ENCODE measurements at regions not wholly inside any gene's neighbourhood (a gene's known extent, or its start where the extent isn't known, plus 50 kb on each side); places are given as distances from the start of the nearest gene placed in this dataset.

DNA sequence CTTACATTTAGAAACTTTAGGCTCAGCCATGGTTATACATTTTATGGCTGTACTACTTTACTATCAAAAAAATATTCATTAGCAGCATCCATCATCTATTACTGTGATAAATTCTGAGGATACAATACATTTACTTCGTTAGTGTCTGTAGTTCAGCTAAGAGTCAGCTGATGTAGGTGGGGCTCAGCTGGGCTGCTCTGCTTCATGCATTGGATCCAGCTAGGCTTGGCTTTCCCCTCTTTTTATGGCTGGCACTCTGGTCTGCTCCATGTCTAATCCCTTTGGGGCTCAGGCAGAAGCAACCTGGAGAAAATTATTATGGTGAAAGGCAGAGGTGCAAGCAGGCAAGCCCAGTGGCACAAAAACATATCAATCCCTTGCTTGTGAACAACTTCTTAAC, 930.1 kb upstream of the NR2F2 start:
- TF ChIP-seq NFIC (IDR thresholded peaks at IDR 0.05; ENCODE audit: borderline replicate concordance) (no peak), SMC3 (IDR thresholded peaks at IDR 0.05; ENCODE audit: low read depth, low read length) (no peak), TAF1 (IDR thresholded peaks at IDR 0.05; ENCODE audit: borderline replicate concordance, low read depth, low read length) (no peak), POLR2AphosphoS5 (IDR thresholded peaks at IDR 0.05; ENCODE audit: low read depth, low read length) (no peak), NRF1 (IDR thresholded peaks at IDR 0.05; ENCODE audit: low read depth, low read length) (no peak), MXI1 (IDR thresholded peaks at IDR 0.05; ENCODE audit: low read depth, low read length) (no peak), EP300 (IDR thresholded peaks at IDR 0.05; ENCODE audit: borderline replicate concordance in 1 of 2, low read depth in 1 of 2, low read length in 1 of 2) (no peak), RXRA (IDR thresholded peaks at IDR 0.05; ENCODE audit: borderline replicate concordance, low read depth) (no peak), RAD21 (IDR thresholded peaks at IDR 0.05; ENCODE audit: low read length) (no peak), SIN3A (IDR thresholded peaks at IDR 0.05; ENCODE audit: borderline replicate concordance, low read depth, low read length) (no peak), FOXJ3 (CRISPR knock-in tag; IDR thresholded peaks at IDR 0.05) (no peak), JUND (IDR thresholded peaks at IDR 0.05) (no peak)
- TF ChIP-seq, protein P1, sequence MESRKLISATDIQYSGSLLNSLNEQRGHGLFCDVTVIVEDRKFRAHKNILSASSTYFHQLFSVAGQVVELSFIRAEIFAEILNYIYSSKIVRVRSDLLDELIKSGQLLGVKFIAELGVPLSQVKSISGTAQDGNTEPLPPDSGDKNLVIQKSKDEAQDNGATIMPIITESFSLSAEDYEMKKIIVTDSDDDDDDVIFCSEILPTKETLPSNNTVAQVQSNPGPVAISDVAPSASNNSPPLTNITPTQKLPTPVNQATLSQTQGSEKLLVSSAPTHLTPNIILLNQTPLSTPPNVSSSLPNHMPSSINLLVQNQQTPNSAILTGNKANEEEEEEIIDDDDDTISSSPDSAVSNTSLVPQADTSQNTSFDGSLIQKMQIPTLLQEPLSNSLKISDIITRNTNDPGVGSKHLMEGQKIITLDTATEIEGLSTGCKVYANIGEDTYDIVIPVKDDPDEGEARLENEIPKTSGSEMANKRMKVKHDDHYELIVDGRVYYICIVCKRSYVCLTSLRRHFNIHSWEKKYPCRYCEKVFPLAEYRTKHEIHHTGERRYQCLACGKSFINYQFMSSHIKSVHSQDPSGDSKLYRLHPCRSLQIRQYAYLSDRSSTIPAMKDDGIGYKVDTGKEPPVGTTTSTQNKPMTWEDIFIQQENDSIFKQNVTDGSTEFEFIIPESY (IDR thresholded peaks at IDR 0.05; ENCODE audit: borderline replicate concordance, low read depth), result no peak
- no peaks in the 10 kb centered on the region for H3K27me3 ChIP-seq (ENCODE audit: insufficient read depth)

DNA sequence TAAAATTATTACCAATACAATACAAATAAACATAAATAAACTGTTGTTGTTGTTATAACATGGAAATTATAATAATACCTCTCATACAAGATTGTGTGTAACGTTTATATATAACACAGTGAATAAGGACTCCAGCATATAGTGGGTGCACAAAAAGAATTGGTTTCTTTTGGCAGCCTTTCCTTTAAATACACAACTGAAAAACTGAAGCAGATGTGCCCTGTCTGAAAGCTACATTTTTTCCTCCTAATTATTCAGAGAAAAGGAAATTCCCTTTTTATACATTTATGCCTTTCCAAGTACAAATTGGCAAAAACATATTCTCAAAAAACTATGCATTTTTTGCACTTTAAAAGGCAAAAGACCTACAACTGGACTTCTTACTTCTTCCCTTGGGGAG, 928.9 kb upstream of the NR2F2 start:
- Histone ChIP-seq H3K36me3 (replicated peaks in 1 of 2; ENCODE audit: control insufficient read depth in 1 of 2, insufficient read depth in 2 of 2, low read length in 1 of 2) (no peaks in the 10 kb centered on the region), H3K27me3 (ENCODE audit: insufficient read depth) (no peaks in the 10 kb centered on the region), H3K9me3 (no peaks in the 10 kb centered on the region), H3F3A (replicated peaks; ENCODE audit: insufficient read depth) (no peaks in the 10 kb centered on the region), H3K4me2 (no peak overlapping the region), H2AFZ (ENCODE audit: low read depth) (no peak overlapping the region), H3K4me1 (ENCODE audit: control insufficient read depth in 1 of 2, insufficient read depth in 2 of 2, low read depth in 1 of 2, low read length in 1 of 2) (no peaks in the 10 kb centered on the region), H3K9ac (no peak overlapping the region), H3K9me2 (no peaks in the 10 kb centered on the region), H3K27ac (ENCODE audit: low read depth in 2 of 2, low read length in 1 of 2) (no peak overlapping the region), H4K20me1 (ENCODE audit: insufficient read depth) (no peaks in the 10 kb centered on the region), H3K79me2 (ENCODE audit: insufficient read depth) (no peaks in the 10 kb centered on the region), H3K4me3 (ENCODE audit: low read depth in 2 of 2, low read length in 1 of 2) (no peak overlapping the region)
- no peak for DNase-seq
- ChIA-PET CTCF (no interaction called here), POLR2A (no interaction called here)
- WGBS (ENCODE audit: low lambda C conversion rate), result 0% methylated on average over 1 of the region's 1 CpG
- no peak for TF ChIP-seq RFX5 (IDR thresholded peaks at IDR 0.05; ENCODE audit: low read length)
- no peak for TF ChIP-seq GABPA (IDR thresholded peaks at IDR 0.05; ENCODE audit: low read depth)
- no peak for TF ChIP-seq NRF1 (IDR thresholded peaks at IDR 0.05; ENCODE audit: low read depth, low read length)
- TF ChIP-seq, protein P1 (IDR thresholded peaks at IDR 0.05; ENCODE audit: borderline replicate concordance, low read depth), result no peak
- TF ChIP-seq TEAD4 (IDR thresholded peaks at IDR 0.05; ENCODE audit: borderline replicate concordance, insufficient read depth), result no peak
- no peak for TF ChIP-seq GATA2 (CRISPR knock-in tag; IDR thresholded peaks at IDR 0.05)
- TF ChIP-seq FOSL2 (IDR thresholded peaks at IDR 0.05; ENCODE audit: borderline replicate concordance, low read depth), result no peak
- no peak for TF ChIP-seq EP300 (IDR thresholded peaks at IDR 0.05; ENCODE audit: borderline replicate concordance in 1 of 2, low read depth in 1 of 2, low read length in 1 of 2)
- no peak for TF ChIP-seq RAD21 (IDR thresholded peaks at IDR 0.05; ENCODE audit: low read length)
- TF ChIP-seq, protein P2, sequence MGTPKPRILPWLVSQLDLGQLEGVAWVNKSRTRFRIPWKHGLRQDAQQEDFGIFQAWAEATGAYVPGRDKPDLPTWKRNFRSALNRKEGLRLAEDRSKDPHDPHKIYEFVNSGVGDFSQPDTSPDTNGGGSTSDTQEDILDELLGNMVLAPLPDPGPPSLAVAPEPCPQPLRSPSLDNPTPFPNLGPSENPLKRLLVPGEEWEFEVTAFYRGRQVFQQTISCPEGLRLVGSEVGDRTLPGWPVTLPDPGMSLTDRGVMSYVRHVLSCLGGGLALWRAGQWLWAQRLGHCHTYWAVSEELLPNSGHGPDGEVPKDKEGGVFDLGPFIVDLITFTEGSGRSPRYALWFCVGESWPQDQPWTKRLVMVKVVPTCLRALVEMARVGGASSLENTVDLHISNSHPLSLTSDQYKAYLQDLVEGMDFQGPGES (IDR thresholded peaks at IDR 0.05; ENCODE audit: low read depth, low read length), result no peak
- TF ChIP-seq, protein P3, sequence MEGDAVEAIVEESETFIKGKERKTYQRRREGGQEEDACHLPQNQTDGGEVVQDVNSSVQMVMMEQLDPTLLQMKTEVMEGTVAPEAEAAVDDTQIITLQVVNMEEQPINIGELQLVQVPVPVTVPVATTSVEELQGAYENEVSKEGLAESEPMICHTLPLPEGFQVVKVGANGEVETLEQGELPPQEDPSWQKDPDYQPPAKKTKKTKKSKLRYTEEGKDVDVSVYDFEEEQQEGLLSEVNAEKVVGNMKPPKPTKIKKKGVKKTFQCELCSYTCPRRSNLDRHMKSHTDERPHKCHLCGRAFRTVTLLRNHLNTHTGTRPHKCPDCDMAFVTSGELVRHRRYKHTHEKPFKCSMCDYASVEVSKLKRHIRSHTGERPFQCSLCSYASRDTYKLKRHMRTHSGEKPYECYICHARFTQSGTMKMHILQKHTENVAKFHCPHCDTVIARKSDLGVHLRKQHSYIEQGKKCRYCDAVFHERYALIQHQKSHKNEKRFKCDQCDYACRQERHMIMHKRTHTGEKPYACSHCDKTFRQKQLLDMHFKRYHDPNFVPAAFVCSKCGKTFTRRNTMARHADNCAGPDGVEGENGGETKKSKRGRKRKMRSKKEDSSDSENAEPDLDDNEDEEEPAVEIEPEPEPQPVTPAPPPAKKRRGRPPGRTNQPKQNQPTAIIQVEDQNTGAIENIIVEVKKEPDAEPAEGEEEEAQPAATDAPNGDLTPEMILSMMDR (IDR thresholded peaks at IDR 0.05), result no peak
- TF ChIP-seq FOXM1 (IDR thresholded peaks at IDR 0.05; ENCODE audit: low read depth), result no peak
- TF ChIP-seq NFIC (IDR thresholded peaks at IDR 0.05; ENCODE audit: borderline replicate concordance), result no peak
- TF ChIP-seq SIN3A (IDR thresholded peaks at IDR 0.05; ENCODE audit: borderline replicate concordance, low read depth, low read length), result no peak

More for the DNA sequence above, 930.1 kb upstream of the NR2F2 start:
- POLR2A ChIA-PET, result no interaction called here
- no peaks in the 10 kb centered on the region for H3K36me3 ChIP-seq (replicated peaks in 1 of 2; ENCODE audit: control insufficient read depth in 1 of 2, insufficient read depth in 2 of 2, low read length in 1 of 2)
- H3K4me1 ChIP-seq (ENCODE audit: control insufficient read depth in 1 of 2, insufficient read depth in 2 of 2, low read depth in 1 of 2, low read length in 1 of 2), result no peaks in the 10 kb centered on the region
- no peak overlapping the region for H3K27ac ChIP-seq (ENCODE audit: low read depth in 2 of 2, low read length in 1 of 2)
- WGBS (ENCODE audit: low lambda C conversion rate), result 0% methylated on average over 1 of the region's 1 CpG
- H3K9me2 ChIP-seq, result no peaks in the 10 kb centered on the region
- no peak overlapping the region for H2AFZ ChIP-seq (ENCODE audit: low read depth)
- CTCF ChIA-PET, result no interaction called here
- no peak for DNase-seq
- no peak overlapping the region for H3K9ac ChIP-seq
- no peak overlapping the region for H3K4me3 ChIP-seq (ENCODE audit: low read depth in 2 of 2, low read length in 1 of 2)
- H3K79me2 ChIP-seq (ENCODE audit: insufficient read depth), result no peaks in the 10 kb centered on the region
- H3K9me3 ChIP-seq, result no peaks in the 10 kb centered on the region
- no peak overlapping the region for H3K4me2 ChIP-seq
- no peaks in the 10 kb centered on the region for H3F3A ChIP-seq (replicated peaks; ENCODE audit: insufficient read depth)
- H4K20me1 ChIP-seq (ENCODE audit: insufficient read depth), result no peaks in the 10 kb centered on the region
